ENCODE measurements at regions not wholly inside any gene's neighbourhood (a gene's known extent, or its start where the extent isn't known, plus 50 kb on each side); places are given as distances from the start of the nearest gene placed in this dataset.

- Histone ChIP-seq H3K36me3 (ENCODE audit: insufficient read depth, low read length) (no peaks in the 10 kb centered on the region), H3K9me2 (ENCODE audit: insufficient read depth, low read length) (no peaks in the 10 kb centered on the region), H3K9me3 (ENCODE audit: low read length) (no peaks in the 10 kb centered on the region), H4K20me1 (ENCODE audit: insufficient read depth) (no peaks in the 10 kb centered on the region), H3K27ac (ENCODE audit: low read length) (no peak overlapping the region), H3K4me2 (ENCODE audit: low read length) (no peak overlapping the region), H2AFZ (ENCODE audit: low read depth, low read length) (no peak overlapping the region), H3K4me3 (ENCODE audit: low read length) (no peak overlapping the region), H3K79me2 (replicated peaks; ENCODE audit: insufficient read depth, low read length) (no peaks in the 10 kb centered on the region), H3K9ac (ENCODE audit: low read length) (no peak overlapping the region), H3K27me3 (ENCODE audit: insufficient read depth, low read depth, low read length) (no peaks in the 10 kb centered on the region), H3F3A (ENCODE audit: insufficient read depth, low read length, poor library complexity, severe bottlenecking) (no peaks in the 10 kb centered on the region)
- TF ChIP-seq REST (IDR thresholded peaks at IDR 0.05; ENCODE audit: borderline replicate concordance) (no peak), MXI1 (conservative IDR thresholded peaks at IDR 0.05; ENCODE audit: poor library complexity, severe bottlenecking) (no peak), EZH2 (IDR thresholded peaks at IDR 0.05; ENCODE audit: borderline replicate concordance, insufficient read depth, low read length, poor library complexity, severe bottlenecking) (no peak), POLR2AphosphoS5 (IDR thresholded peaks at IDR 0.05) (no peak), SMC3 (conservative IDR thresholded peaks at IDR 0.05; ENCODE audit: poor library complexity) (no peak), TAF1 (IDR thresholded peaks at IDR 0.05; ENCODE audit: low read depth) (no peak), CTCF (IDR thresholded peaks at IDR 0.05; ENCODE audit: poor library complexity, severe bottlenecking) (no peak), EP300 (conservative IDR thresholded peaks at IDR 0.05; ENCODE audit: poor library complexity, severe bottlenecking) (no peak), RAD21 (conservative IDR thresholded peaks at IDR 0.05) (no peak)
These were observed 326.2 kb downstream of the ETNK1 start for GRCh38 chr12:22951206-22951605.

GRCh38 chr12:22956690-22957089 lies 331.7 kb downstream of the ETNK1 start:
- H3K79me2 ChIP-seq (replicated peaks; ENCODE audit: insufficient read depth, low read length) = no peaks in the 10 kb centered on the region
- H3K27me3 ChIP-seq (ENCODE audit: insufficient read depth, low read depth, low read length) = no peaks in the 10 kb centered on the region
- H3K9ac ChIP-seq (ENCODE audit: low read length) = no peak overlapping the region
- no peak overlapping the region for H3K27ac ChIP-seq (ENCODE audit: low read length)
- no peak overlapping the region for H3K4me3 ChIP-seq (ENCODE audit: low read length)
- no peak overlapping the region for H2AFZ ChIP-seq (ENCODE audit: low read depth, low read length)
- no peaks in the 10 kb centered on the region for H3F3A ChIP-seq (ENCODE audit: insufficient read depth, low read length, poor library complexity, severe bottlenecking)
- TF ChIP-seq EP300 (conservative IDR thresholded peaks at IDR 0.05; ENCODE audit: poor library complexity, severe bottlenecking) = no peak
- TF ChIP-seq CTCF (IDR thresholded peaks at IDR 0.05; ENCODE audit: poor library complexity, severe bottlenecking) = no peak
- TF ChIP-seq POLR2AphosphoS5 (IDR thresholded peaks at IDR 0.05) = no peak
- TF ChIP-seq RAD21 (conservative IDR thresholded peaks at IDR 0.05) = no peak
- no peak for TF ChIP-seq REST (IDR thresholded peaks at IDR 0.05; ENCODE audit: borderline replicate concordance)
- no peak for TF ChIP-seq SMC3 (conservative IDR thresholded peaks at IDR 0.05; ENCODE audit: poor library complexity)
- H3K9me2 ChIP-seq (ENCODE audit: insufficient read depth, low read length) = no peaks in the 10 kb centered on the region
- H3K9me3 ChIP-seq (ENCODE audit: low read length) = no peaks in the 10 kb centered on the region
- H3K4me2 ChIP-seq (ENCODE audit: low read length) = no peak overlapping the region
- H4K20me1 ChIP-seq (ENCODE audit: insufficient read depth) = no peaks in the 10 kb centered on the region
- H3K36me3 ChIP-seq (ENCODE audit: insufficient read depth, low read length) = no peaks in the 10 kb centered on the region

Measured in neural cell (in vitro differentiated cells).